ENCODE measurements at regions not wholly inside any gene's neighbourhood (a gene's known extent, or its start where the extent isn't known, plus 50 kb on each side); places are given as distances from the start of the nearest gene placed in this dataset.

- Histone ChIP-seq H3K4me2 (ENCODE audit: low read length) (no peak overlapping the region), H3K9ac (ENCODE audit: low read length) (peak overlapping the region; percentile 38), H3K9me3 (ENCODE audit: low read length) (no peaks in the 10 kb centered on the region), H3F3A (ENCODE audit: insufficient read depth, low read length, poor library complexity, severe bottlenecking) (no peaks in the 10 kb centered on the region), H2AFZ (ENCODE audit: low read depth, low read length) (no peak overlapping the region), H3K27me3 (ENCODE audit: insufficient read depth, low read depth, low read length) (no peaks in the 10 kb centered on the region), H4K20me1 (ENCODE audit: insufficient read depth) (no peaks in the 10 kb centered on the region), H3K79me2 (replicated peaks; ENCODE audit: insufficient read depth, low read length) (no peaks in the 10 kb centered on the region), H3K9me2 (ENCODE audit: insufficient read depth, low read length) (no peaks in the 10 kb centered on the region), H3K4me3 (ENCODE audit: low read length) (peak overlapping the region; percentile 31), H3K36me3 (ENCODE audit: insufficient read depth, low read length) (no peaks in the 10 kb centered on the region), H3K27ac (ENCODE audit: low read length) (peak overlapping the region; percentile 69)
- TF ChIP-seq EP300 (conservative IDR thresholded peaks at IDR 0.05; ENCODE audit: poor library complexity, severe bottlenecking) (no peak), REST (IDR thresholded peaks at IDR 0.05; ENCODE audit: borderline replicate concordance) (no peak), SMC3 (conservative IDR thresholded peaks at IDR 0.05; ENCODE audit: poor library complexity) (no peak), CTCF (IDR thresholded peaks at IDR 0.05; ENCODE audit: poor library complexity, severe bottlenecking) (no peak), TAF1 (IDR thresholded peaks at IDR 0.05; ENCODE audit: low read depth) (no peak), POLR2AphosphoS5 (IDR thresholded peaks at IDR 0.05) (no peak), RAD21 (conservative IDR thresholded peaks at IDR 0.05) (no peak), MXI1 (conservative IDR thresholded peaks at IDR 0.05; ENCODE audit: poor library complexity, severe bottlenecking) (no peak), EZH2 (IDR thresholded peaks at IDR 0.05; ENCODE audit: borderline replicate concordance, insufficient read depth, low read length, poor library complexity, severe bottlenecking) (no peak)
Observed at GRCh38 chr17:79154951-79155585, 80.4 kb downstream of the ENGASE start.

GRCh38 chr17:79154446-79154845 lies 79.8 kb downstream of the ENGASE start:
- no peak overlapping the region for H3K4me3 ChIP-seq (ENCODE audit: low read length)
- no peaks in the 10 kb centered on the region for H3K79me2 ChIP-seq (replicated peaks; ENCODE audit: insufficient read depth, low read length)

More at GRCh38 chr17:79154446-79154845, 79.8 kb downstream of the ENGASE start:
- TF ChIP-seq SMC3 (conservative IDR thresholded peaks at IDR 0.05; ENCODE audit: poor library complexity): no peak
- TF ChIP-seq CTCF (IDR thresholded peaks at IDR 0.05; ENCODE audit: poor library complexity, severe bottlenecking): no peak
- no peak for TF ChIP-seq EP300 (conservative IDR thresholded peaks at IDR 0.05; ENCODE audit: poor library complexity, severe bottlenecking)
- no peak for TF ChIP-seq EZH2 (IDR thresholded peaks at IDR 0.05; ENCODE audit: borderline replicate concordance, insufficient read depth, low read length, poor library complexity, severe bottlenecking)
- H3K27me3 ChIP-seq (ENCODE audit: insufficient read depth, low read depth, low read length): no peaks in the 10 kb centered on the region
- H3K9ac ChIP-seq (ENCODE audit: low read length): peak overlapping the region; percentile 38
- H3K9me3 ChIP-seq (ENCODE audit: low read length): no peaks in the 10 kb centered on the region
- H3K27ac ChIP-seq (ENCODE audit: low read length): no peak overlapping the region
- H3F3A ChIP-seq (ENCODE audit: insufficient read depth, low read length, poor library complexity, severe bottlenecking): no peaks in the 10 kb centered on the region
- no peaks in the 10 kb centered on the region for H3K36me3 ChIP-seq (ENCODE audit: insufficient read depth, low read length)
- H3K9me2 ChIP-seq (ENCODE audit: insufficient read depth, low read length): no peaks in the 10 kb centered on the region
- H4K20me1 ChIP-seq (ENCODE audit: insufficient read depth): no peaks in the 10 kb centered on the region
- no peak overlapping the region for H2AFZ ChIP-seq (ENCODE audit: low read depth, low read length)
- no peak overlapping the region for H3K4me2 ChIP-seq (ENCODE audit: low read length)

Data from neural cell (in vitro differentiated cells).